HG03280 (cell line): ENCODE measurements at regions not wholly inside any gene's neighbourhood (a gene's known extent, or its start where the extent isn't known, plus 50 kb on each side); places are given as distances from the start of the nearest gene placed in this dataset.
"Not testable (repeated sequence)": the region's sequence is repeated elsewhere in the genome, so short reads cannot be mapped to it uniquely, and the experiment has no call there.

Source experiments
- ATAC-seq: cut with Tn5 transposase; IDR thresholded peaks from one replicate; pipeline ENCODE4 v1.9.1; 2021; ENCODE audit warnings: mild to moderate bottlenecking, moderate library complexity; ENCODE audit not compliant: unreplicated experiment

GRCh38 chr3:124620600-124621063 lies 109.6 kb upstream of the UMPS start:
- peak; percentile 43 for ATAC-seq

GRCh38 chr3:124621498-124621897 lies 108.8 kb upstream of the UMPS start:
- ATAC-seq = no peak

- ATAC-seq = no peak
Measured at GRCh38 chr3:124625074-124625473, 105.2 kb upstream of the UMPS start.

- no peak for ATAC-seq
Measured at GRCh38 chr3:124627501-124627908, 102.7 kb upstream of the UMPS start.

GRCh38 chr3:124628863-124629262 lies 101.4 kb upstream of the UMPS start:
- no peak for ATAC-seq

- ATAC-seq = no peak
Measured at GRCh38 chr3:124629497-124629896, 100.8 kb upstream of the UMPS start.

GRCh38 chr3:124630960-124631359 lies 99.3 kb upstream of the UMPS start:
- ATAC-seq = no peak

GRCh38 chr3:124631727-124632126 lies 98.5 kb upstream of the UMPS start:
- no peak for ATAC-seq

GRCh38 chr3:124632566-124633140 lies 97.6 kb upstream of the UMPS start:
- ATAC-seq = no peak

GRCh38 chr3:124633524-124633923 lies 96.7 kb upstream of the UMPS start:
- no peak for ATAC-seq

GRCh38 chr3:124634210-124635168 lies 95.8 kb upstream of the UMPS start:
- ATAC-seq = no peak

GRCh38 chr3:124635169-124635539 lies 95.1 kb upstream of the UMPS start:
- no peak for ATAC-seq

GRCh38 chr3:124636101-124636862 lies 94.0 kb upstream of the UMPS start:
- no peak for ATAC-seq

GRCh38 chr3:124636863-124637296 lies 93.4 kb upstream of the UMPS start:
- no peak for ATAC-seq

GRCh38 chr3:124639406-124640237 lies 90.6 kb upstream of the UMPS start:
- ATAC-seq = peak; percentile 54

- no peak for ATAC-seq
Measured at GRCh38 chr3:124640635-124641306, 89.5 kb upstream of the UMPS start.

GRCh38 chr3:124643453-124643852 lies 86.8 kb upstream of the UMPS start:
- no peak for ATAC-seq

GRCh38 chr3:124646186-124646585 lies 84.1 kb upstream of the UMPS start:
- ATAC-seq = not testable (repeated sequence)

GRCh38 chr3:124648551-124648950 lies 81.7 kb upstream of the UMPS start:
- ATAC-seq = no peak

GRCh38 chr3:124650798-124651197 lies 79.5 kb upstream of the UMPS start:
- peak; percentile 48 for ATAC-seq
